ENCODE measurements at regions not wholly inside any gene's neighbourhood (a gene's known extent, or its start where the extent isn't known, plus 50 kb on each side); places are given as distances from the start of the nearest gene placed in this dataset.
"Not testable (repeated sequence)": the region's sequence is repeated elsewhere in the genome, so short reads cannot be mapped to it uniquely, and the experiment has no call there.

DNA sequence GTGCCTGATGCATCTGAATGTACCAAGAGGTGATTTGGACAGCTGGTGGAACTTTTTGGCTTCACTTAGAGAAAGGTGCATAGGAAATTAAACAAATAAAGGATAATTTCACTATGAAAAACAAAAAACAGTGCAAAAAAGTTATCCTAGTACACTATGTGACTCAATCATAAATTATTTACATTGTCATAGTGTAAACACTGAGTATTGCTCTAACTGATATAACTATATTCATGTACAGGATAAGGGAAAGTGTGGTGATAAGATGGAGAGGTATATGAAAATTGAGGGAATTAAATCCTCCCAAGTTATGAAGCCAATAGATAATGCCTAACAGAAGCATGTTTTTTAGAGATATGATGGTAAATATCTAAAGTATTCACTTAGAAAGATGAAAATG is 50.2 kb upstream of the CPNE4 start:
- H3K4me3 Mint-ChIP-seq, result no peak overlapping the region
- DNase-seq (ENCODE audit: low spot score), result no peak
- no peaks in the 10 kb centered on the region for H3K27me3 Mint-ChIP-seq
- peaks cover 9% of the 10 kb centered on the region for H3K9me3 Mint-ChIP-seq
- no peaks in the 10 kb centered on the region for H3K4me1 Mint-ChIP-seq (ENCODE audit: low read depth in 2 of 2)
- no peak overlapping the region for H3K27ac Mint-ChIP-seq
- ATAC-seq, result no peak
- H3K36me3 Mint-ChIP-seq, result no peaks in the 10 kb centered on the region

DNA sequence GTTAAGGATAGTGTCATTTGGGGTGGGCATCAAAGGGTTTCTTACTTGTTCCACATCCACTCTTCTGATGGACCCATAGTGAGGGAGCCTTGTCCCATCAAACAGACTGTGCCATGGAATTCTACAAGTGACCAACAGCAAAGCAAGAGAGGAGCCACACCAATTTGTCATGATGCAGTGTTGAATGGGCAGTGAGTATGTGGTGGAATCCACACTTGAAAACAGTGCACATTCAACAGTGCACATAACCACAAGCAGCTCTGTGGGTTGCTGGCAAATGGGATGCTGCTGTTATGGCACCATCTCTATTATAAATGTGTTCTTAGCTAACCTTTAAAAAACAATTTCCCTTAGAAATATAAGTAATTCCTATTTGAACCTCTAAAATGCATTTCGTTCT is 52.5 kb upstream of the CPNE4 start:
- DNase-seq (ENCODE audit: low spot score), result no peak
- Mint-ChIP-seq H3K9me3 (peaks cover 6% of the 10 kb centered on the region), H3K27ac (no peak overlapping the region), H3K27me3 (no peaks in the 10 kb centered on the region), H3K4me3 (no peak overlapping the region), H3K36me3 (no peaks in the 10 kb centered on the region), H3K4me1 (ENCODE audit: low read depth in 2 of 2) (no peaks in the 10 kb centered on the region)
- ATAC-seq, result no peak

DNA sequence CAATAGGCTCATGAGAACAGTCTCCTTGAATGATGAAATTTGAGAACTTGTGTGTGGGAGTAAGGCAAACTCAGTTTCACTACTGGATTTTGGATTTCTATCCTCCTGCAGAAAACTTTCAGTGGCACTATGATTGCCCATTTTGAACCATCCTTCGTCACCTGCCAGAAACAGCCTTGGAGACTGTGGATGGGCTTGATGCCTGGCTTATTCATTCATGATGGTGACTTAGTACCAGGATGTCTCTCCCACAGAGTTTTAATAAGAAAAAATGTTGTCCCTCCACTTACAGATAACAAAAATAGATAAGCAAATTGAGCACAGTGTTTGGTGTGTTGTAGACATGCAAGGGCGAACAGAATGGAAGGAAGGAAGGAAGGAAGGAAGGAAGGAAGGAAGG is 53.5 kb upstream of the CPNE4 start:
- H3K27me3 Mint-ChIP-seq, result no peaks in the 10 kb centered on the region
- DNase-seq (ENCODE audit: low spot score) (no peak), ATAC-seq (no peak)
- no peak overlapping the region for H3K27ac Mint-ChIP-seq
- peaks cover 3% of the 10 kb centered on the region for H3K9me3 Mint-ChIP-seq
- no peak overlapping the region for H3K4me3 Mint-ChIP-seq
- H3K36me3 Mint-ChIP-seq, result no peaks in the 10 kb centered on the region
- H3K4me1 Mint-ChIP-seq (ENCODE audit: low read depth in 2 of 2), result no peaks in the 10 kb centered on the region

DNA sequence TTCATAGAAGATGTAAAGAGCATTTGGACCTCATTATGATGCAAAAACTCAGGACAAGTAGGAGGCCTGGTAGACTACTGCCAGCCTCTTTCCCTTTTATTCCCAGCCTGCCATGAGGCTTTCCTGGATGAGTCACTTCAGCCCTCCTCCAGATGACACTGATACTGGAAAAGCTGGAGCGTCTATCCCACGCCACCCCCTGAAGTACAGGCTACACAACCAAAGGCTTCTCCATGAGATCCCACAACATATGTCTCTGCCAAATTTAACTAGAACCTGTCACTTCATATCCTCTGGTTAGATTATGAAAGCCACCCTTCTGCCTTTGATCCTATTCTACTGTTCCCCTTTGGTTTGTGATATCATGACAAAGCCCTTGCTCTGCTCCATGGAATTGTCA is 56.1 kb upstream of the CPNE4 start:
- no peak for DNase-seq (ENCODE audit: low spot score)
- H3K27ac Mint-ChIP-seq, result no peak overlapping the region
- no peaks in the 10 kb centered on the region for H3K4me1 Mint-ChIP-seq (ENCODE audit: low read depth in 2 of 2)
- H3K4me3 Mint-ChIP-seq, result no peak overlapping the region
- ATAC-seq, result no peak
- no peaks in the 10 kb centered on the region for H3K36me3 Mint-ChIP-seq
- H3K9me3 Mint-ChIP-seq, result no peaks in the 10 kb centered on the region
- no peaks in the 10 kb centered on the region for H3K27me3 Mint-ChIP-seq

DNA sequence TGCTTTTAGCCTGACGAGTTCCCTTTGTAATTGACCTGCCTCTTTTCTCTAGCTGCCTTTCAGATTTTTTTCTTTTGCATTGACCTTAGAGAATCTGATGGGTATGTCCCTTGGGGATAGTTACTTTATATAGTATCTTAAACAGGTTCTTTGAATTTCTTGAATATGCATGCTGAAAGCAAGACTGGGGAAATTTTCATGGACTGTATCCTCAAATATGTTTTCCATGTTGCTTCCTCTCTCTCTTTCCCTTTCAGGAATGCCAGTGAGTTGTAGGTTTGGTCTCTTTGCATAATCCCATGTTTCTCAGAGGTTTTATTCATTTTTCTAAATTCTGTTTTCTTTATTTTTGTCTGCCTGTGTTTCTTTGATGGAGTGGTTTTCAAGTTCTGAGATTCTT is 81.8 kb upstream of the CPNE4 start:
- Mint-ChIP-seq H3K9me3 (peaks cover 11% of the 10 kb centered on the region), H3K4me1 (ENCODE audit: low read depth in 2 of 2) (no peaks in the 10 kb centered on the region), H3K27ac (no peak overlapping the region), H3K36me3 (no peaks in the 10 kb centered on the region), H3K4me3 (no peak overlapping the region), H3K27me3 (no peaks in the 10 kb centered on the region)
- DNase-seq (ENCODE audit: low spot score), result no peak
- ATAC-seq, result no peak

DNA sequence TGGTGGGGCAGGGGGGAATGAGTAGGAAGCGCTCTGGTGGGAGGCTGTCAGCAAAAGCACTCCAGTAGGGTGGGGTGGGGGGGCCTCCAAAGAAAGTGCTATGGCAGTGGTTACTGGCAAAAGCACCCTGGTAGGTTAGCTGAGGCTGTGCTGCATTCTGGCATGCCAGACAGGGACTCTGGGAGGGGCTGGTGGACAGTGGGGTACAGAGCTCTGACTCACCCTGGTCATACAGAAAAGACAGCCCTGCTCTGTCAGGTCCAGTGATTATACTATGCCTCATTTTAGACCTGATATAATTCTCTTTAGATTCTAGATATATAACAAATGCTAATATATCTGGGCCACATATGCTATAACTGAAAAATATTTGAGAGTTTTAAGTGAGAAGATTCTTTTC is 82.8 kb upstream of the CPNE4 start:
- H3K27me3 Mint-ChIP-seq, result no peaks in the 10 kb centered on the region
- DNase-seq (ENCODE audit: low spot score) (no peak), ATAC-seq (no peak)
- no peaks in the 10 kb centered on the region for H3K36me3 Mint-ChIP-seq
- no peak overlapping the region for H3K27ac Mint-ChIP-seq
- H3K4me1 Mint-ChIP-seq (ENCODE audit: low read depth in 2 of 2), result no peaks in the 10 kb centered on the region
- H3K4me3 Mint-ChIP-seq, result no peak overlapping the region
- H3K9me3 Mint-ChIP-seq, result peaks cover 13% of the 10 kb centered on the region

DNA sequence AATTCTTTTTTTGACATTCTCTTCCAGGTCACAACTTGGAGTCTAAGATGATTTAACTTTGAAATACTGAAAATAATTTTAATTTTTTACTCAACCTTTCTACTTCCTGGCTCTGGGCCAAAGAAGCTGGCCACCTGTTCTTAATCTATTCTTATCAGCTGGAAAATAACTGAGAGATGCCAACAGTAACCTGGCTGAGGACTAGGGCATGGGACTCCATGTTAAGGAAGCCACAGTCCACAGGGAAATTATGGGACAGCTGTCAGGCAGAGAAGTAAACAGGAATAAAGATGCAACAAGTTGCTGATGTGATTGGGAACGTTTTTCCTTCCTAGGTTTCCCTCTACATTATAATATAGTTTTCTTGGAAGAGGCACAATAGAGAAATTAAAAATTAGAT is 84.7 kb upstream of the CPNE4 start:
- Mint-ChIP-seq H3K36me3 (no peaks in the 10 kb centered on the region), H3K4me3 (no peak overlapping the region), H3K4me1 (ENCODE audit: low read depth in 2 of 2) (no peaks in the 10 kb centered on the region), H3K27ac (no peak overlapping the region), H3K9me3 (peaks cover 5% of the 10 kb centered on the region), H3K27me3 (no peaks in the 10 kb centered on the region)
- DNase-seq (ENCODE audit: low spot score) (no peak), ATAC-seq (no peak)

DNA sequence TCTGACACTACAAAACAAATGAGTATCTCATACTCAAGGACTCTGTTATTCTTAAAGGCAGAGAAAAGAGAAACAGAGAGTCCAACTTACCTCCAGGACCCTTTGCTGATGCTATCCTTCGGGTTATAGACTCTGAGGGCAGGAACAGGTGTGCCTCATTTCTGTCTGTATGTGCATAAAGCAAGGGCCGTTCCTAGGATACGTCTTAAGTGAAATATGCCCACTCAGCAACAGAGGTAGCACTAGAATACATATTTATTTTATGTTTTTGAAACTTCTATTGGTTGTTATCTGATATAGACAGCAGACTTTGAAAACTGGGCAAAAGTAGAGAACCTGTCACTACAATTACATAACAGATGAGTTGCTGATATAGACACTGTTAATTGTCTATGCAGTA is 89.3 kb upstream of the CPNE4 start:
- Mint-ChIP-seq H3K36me3 (no peaks in the 10 kb centered on the region), H3K4me1 (ENCODE audit: low read depth in 2 of 2) (no peaks in the 10 kb centered on the region), H3K9me3 (peaks cover 5% of the 10 kb centered on the region), H3K27me3 (no peaks in the 10 kb centered on the region), H3K27ac (no peak overlapping the region), H3K4me3 (no peak overlapping the region)
- no peak for ATAC-seq
- DNase-seq (ENCODE audit: low spot score), result no peak

DNA sequence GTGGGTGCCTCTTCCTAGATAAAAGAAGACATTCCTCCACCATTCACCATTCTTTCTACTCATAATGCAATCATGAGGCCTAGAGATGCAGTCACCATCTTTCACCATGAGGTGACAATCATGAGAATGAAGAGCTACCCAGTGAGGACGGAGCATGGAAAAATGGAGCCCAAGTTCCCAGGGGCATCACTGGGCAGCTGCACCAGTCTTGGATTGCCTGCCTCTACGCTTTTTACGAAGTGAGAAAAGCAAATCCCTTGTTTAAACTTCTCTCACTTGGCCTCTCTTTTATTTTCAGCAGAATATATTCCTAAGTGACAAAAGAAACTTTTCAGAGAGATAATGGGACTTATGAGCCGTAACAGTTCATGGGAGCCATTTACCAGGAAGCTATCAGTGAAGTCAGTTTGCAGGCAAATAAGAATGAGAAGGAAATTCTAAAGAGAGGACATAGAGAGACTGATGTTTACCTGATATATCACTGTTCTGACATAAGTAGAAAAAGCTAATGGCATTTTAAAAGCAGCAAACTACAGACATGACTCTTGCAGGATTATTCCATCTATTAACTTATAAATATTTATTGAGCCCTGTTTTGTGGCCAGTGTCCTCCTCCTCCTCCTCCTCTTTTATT is 90.0 kb upstream of the CPNE4 start:
- DNase-seq (ENCODE audit: low spot score), result no peak
- H3K27ac Mint-ChIP-seq, result no peak overlapping the region
- peaks cover 5% of the 10 kb centered on the region for H3K9me3 Mint-ChIP-seq
- H3K27me3 Mint-ChIP-seq, result no peaks in the 10 kb centered on the region
- H3K4me1 Mint-ChIP-seq (ENCODE audit: low read depth in 2 of 2), result no peaks in the 10 kb centered on the region
- ATAC-seq, result no peak
- no peaks in the 10 kb centered on the region for H3K36me3 Mint-ChIP-seq
- H3K4me3 Mint-ChIP-seq, result no peak overlapping the region

DNA sequence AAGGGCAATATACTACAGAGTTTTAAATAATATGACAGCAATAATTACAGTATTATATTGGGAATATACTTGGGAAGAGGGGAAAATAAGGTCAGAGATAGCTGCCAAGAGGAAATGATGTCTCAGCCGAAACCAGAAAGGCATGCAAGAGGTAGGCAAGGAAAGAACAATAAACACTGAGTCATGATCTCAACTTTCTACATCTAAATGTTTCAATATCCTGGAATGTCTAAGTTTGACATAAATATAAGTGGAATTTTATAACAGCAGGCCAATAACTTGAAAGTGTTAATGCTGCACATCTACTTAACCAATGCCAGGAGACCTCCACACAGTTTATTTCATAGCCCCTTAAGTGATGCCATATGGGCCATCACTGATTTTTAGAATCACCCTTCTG is 99.8 kb upstream of the CPNE4 start:
- no peak overlapping the region for H3K27ac Mint-ChIP-seq
- DNase-seq (ENCODE audit: low spot score) (no peak), ATAC-seq (no peak)
- H3K27me3 Mint-ChIP-seq, result no peaks in the 10 kb centered on the region
- H3K4me1 Mint-ChIP-seq (ENCODE audit: low read depth in 2 of 2), result no peaks in the 10 kb centered on the region
- peaks cover 7% of the 10 kb centered on the region for H3K9me3 Mint-ChIP-seq
- no peak overlapping the region for H3K4me3 Mint-ChIP-seq
- peaks cover 4% of the 10 kb centered on the region for H3K36me3 Mint-ChIP-seq

DNA sequence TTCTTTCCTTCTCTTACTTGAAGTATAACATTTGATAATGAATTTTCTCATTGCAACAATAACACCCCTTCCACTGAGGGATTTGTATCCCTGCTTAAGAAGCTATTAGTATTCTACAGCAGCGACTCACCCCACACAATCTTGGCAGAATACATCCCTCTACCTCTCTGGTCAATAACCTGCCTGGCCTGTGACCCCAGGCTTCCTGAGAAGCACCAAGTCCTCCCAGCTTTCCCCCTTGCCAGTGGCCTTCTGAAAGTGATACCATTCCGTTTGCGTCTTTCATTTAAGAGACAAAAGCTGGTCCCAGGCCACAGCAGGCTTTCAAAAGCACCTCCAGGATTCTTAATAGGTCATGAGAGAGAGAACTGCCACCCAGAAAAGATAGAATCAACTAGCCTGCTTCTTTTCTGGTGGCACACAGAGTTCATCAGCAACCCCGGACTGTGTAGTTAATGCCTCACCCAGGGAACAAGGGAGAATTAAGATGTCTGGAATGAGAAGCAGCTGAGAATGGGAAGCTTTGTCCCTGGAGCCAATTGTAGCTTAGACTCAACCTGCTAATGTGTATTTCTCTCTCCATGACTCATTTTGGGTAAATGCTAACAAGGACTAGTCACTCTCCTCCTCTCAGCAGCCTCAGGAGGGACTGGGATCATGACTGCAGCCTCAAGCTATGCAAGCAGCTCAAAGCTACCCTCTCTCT is 101.0 kb upstream of the CPNE4 start:
- DNase-seq (ENCODE audit: low spot score), result no peak
- peaks cover 10% of the 10 kb centered on the region for H3K9me3 Mint-ChIP-seq
- peaks cover 4% of the 10 kb centered on the region for H3K36me3 Mint-ChIP-seq
- H3K27me3 Mint-ChIP-seq, result no peaks in the 10 kb centered on the region
- ATAC-seq, result no peak
- H3K27ac Mint-ChIP-seq, result no peak overlapping the region
- H3K4me3 Mint-ChIP-seq, result no peak overlapping the region
- H3K4me1 Mint-ChIP-seq (ENCODE audit: low read depth in 2 of 2), result no peaks in the 10 kb centered on the region

DNA sequence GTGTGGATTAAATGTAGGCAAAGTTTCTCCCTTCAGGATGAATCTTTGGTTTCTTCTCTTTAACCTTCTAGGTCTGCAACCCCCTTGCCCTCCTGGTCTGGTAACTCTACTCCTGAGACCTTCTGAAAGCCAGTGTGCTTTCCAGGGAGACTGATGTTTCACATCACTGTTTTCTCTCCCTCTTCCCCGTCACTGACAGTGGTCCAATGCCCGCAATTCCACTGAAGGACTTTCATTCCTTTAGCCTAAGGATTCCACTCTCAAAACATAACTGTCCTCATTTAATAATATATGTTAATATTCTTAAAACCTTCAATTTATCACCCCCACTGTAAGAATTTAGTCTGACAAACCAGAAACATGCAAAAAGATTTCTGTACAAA is 101.5 kb upstream of the CPNE4 start:
- Mint-ChIP-seq H3K36me3 (peaks cover 4% of the 10 kb centered on the region), H3K4me3 (no peak overlapping the region), H3K9me3 (peaks cover 10% of the 10 kb centered on the region), H3K27ac (no peak overlapping the region), H3K27me3 (no peaks in the 10 kb centered on the region), H3K4me1 (ENCODE audit: low read depth in 2 of 2) (no peaks in the 10 kb centered on the region)
- DNase-seq (ENCODE audit: low spot score), result no peak
- ATAC-seq, result no peak

DNA sequence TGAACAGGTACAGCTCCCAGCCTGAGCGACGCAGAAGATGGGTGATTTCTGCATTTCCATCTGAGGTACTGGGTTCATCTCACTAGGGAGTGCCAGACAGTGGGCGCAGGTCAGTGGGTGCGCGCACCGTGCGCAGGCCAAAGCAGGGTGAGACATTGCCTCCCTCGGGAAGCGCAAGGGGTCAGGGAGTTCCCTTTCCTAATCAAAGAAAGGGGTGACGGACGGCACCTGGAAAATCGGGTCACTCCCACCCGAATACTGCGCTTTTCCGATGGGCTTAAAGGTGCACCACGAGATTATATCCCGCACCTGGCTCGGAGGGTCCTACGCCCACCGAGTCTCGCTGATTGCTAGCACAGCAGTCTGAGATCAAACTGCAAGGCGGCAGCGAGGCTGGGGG is 102.1 kb upstream of the CPNE4 start:
- not testable (repeated sequence) for H3K36me3 Mint-ChIP-seq; H3K27me3 Mint-ChIP-seq; H3K4me3 Mint-ChIP-seq; H3K9me3 Mint-ChIP-seq; DNase-seq (ENCODE audit: low spot score); H3K4me1 Mint-ChIP-seq (ENCODE audit: low read depth in 2 of 2); H3K27ac Mint-ChIP-seq; ATAC-seq

DNA sequence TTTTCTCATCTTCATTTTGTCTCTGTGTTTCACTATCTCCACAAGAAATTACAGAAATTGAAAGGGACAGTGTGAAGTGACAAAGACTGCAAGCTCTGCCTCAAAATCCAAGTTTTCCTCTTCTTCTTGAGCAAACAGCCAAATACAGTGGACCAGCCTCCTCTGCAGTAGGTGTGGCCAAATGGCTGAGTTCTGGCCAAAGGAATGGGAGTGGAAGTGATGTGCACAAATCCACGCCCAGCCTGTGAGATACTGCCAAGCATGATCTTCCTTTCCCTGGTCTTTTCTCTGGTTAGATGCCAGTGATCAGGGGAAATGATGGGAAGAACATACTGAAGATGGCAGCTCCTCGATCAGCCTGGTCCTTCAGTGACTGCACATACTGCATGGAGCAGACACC is 111.0 kb upstream of the CPNE4 start:
- Mint-ChIP-seq H3K27me3 (no peaks in the 10 kb centered on the region), H3K4me1 (ENCODE audit: low read depth in 2 of 2) (no peaks in the 10 kb centered on the region), H3K9me3 (no peaks in the 10 kb centered on the region)

DNA sequence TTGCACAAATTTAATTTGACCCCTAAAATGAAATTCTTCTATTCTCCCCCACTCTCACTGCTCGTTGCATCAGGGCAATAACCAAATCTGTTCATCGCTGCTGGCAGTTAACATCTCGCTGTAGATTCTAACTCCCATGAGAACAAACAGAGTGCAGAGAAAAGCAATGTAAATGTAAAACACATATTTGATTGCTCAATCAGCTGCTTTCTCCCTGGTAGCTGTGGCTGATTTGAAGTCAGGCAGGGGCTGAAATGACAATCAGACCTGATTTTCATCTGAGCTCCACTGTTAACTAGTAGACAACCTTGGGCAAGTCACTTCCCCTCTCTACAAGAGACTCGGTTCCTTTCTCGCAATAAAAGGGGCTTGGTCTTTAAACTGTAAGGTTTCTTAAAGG is 119.8 kb upstream of the CPNE4 start:
- DNase-seq (ENCODE audit: low spot score) (no peak), ATAC-seq (no peak)
- no peaks in the 10 kb centered on the region for H3K4me1 Mint-ChIP-seq (ENCODE audit: low read depth in 2 of 2)
- no peaks in the 10 kb centered on the region for H3K36me3 Mint-ChIP-seq
- no peak overlapping the region for H3K4me3 Mint-ChIP-seq
- H3K27ac Mint-ChIP-seq, result no peak overlapping the region
- no peaks in the 10 kb centered on the region for H3K9me3 Mint-ChIP-seq
- H3K27me3 Mint-ChIP-seq, result peaks cover 0 to 22% of the 10 kb centered on the region in 2 donors

More for the DNA sequence above, 111.0 kb upstream of the CPNE4 start:
- Mint-ChIP-seq H3K4me3 (no peak overlapping the region), H3K27ac (no peak overlapping the region), H3K36me3 (no peaks in the 10 kb centered on the region)
- DNase-seq (ENCODE audit: low spot score) (no peak), ATAC-seq (no peak)

Measured in natural killer cell treated with Interleukin-12 subunit alpha and Interleukin-12 subunit beta and Interleukin-15 and Interleukin-18, amount 100 ng/mL, for 72 hours (primary cell).